GDM1 (cell line): ENCODE measurements at regions not wholly inside any gene's neighbourhood (a gene's known extent, or its start where the extent isn't known, plus 50 kb on each side); places are given as distances from the start of the nearest gene placed in this dataset.
"Not testable (repeated sequence)": the region's sequence is repeated elsewhere in the genome, so short reads cannot be mapped to it uniquely, and the experiment has no call there.

ENCODE experiments used
- DNase-seq: peaks from one replicate; lab custom pipeline; 2025; lab: John Stamatoyannopoulos, UW

DNA sequence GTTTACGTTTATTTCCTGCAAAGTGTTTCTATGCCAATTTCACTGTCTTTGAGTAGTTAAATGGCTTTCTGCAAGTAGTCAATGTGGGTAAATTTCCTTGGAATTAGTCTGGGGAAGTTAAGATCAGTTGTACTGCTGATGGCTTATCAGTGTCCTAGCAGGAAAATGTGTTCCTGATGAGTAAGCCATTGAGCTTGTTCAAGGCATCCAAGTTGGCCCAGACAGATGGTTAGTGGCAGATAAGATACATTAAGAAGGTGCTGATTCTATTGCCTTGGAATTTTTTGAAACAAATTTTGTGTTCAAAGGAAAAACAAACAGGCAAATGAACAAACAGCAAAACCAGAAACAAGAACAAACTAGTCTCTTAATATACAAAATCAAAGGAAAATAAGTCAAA, 258.4 kb downstream of the MAP2K6 start:
- no peak for DNase-seq

GRCh38 chr17:69677130-69677529, 262.6 kb downstream of the MAP2K6 start:
- no peak for DNase-seq

GRCh38 chr17:69678206-69678605, 263.7 kb downstream of the MAP2K6 start:
- DNase-seq, result no peak

DNA sequence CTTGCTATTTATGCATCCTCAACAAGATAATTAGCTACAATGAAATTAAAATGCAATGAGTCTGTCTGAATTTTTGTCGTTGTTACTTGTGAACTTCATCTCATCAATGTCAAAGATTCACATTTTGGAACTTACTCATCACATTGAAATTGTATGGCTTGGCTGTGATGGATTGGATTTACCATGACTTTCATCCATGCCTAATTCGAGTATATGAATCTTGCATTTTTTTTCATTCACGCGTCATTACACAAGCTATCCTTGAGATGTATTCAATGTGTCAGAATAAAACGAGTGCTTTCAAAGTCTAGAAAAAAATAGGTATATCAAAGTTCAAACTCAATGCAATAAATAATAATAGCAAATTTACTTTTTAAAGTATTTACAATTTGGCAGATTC, 265.3 kb downstream of the MAP2K6 start:
- no peak for DNase-seq

DNA sequence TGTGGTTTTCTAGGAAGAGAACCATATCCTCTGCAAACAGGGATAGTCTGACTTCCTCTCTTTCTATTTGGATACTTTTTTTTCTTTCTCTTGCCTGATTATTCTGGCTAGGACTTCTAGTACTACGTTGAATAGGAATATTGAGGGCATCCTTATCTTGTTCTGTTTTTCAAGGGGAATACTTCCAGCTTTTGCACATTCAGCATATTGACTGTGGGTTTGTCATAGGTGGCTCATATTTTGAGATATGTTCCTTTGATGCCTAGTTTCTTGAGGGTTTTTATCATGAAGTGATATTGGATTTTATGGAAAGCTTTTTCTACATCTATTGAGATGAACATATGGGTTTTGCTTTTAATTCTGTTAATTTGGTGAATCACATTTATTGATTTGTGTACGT, 269.8 kb downstream of the MAP2K6 start:
- DNase-seq, result no peak

- not testable (repeated sequence) for DNase-seq
These were observed 270.7 kb downstream of the MAP2K6 start for GRCh38 chr17:69685150-69685549.

DNA sequence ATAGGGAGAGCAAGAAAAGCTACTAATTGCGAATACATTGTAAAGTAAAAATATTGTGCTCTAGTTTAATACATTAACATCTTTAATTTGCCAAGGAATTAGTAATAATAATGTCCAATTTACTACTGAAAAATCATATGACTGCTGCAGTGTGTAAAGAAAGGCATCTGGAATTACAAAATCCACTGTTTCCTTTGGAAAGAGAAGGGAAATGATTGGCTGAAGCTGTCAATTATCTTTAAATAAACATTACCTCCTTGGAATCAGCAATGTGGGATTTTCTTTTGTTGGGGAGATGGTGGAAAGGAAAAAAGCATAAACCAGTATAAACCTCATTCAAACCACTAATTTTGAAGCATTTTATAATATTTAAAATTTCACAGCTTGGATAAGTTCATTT, 276.0 kb downstream of the MAP2K6 start:
- DNase-seq, result no peak

- no peak for DNase-seq
These were observed 277.7 kb downstream of the MAP2K6 start for GRCh38 chr17:69692171-69692570.

GRCh38 chr17:69695646-69696045, 281.1 kb downstream of the MAP2K6 start:
- no peak for DNase-seq

GRCh38 chr17:69696650-69697049, 282.2 kb downstream of the MAP2K6 start:
- DNase-seq, result no peak

DNA sequence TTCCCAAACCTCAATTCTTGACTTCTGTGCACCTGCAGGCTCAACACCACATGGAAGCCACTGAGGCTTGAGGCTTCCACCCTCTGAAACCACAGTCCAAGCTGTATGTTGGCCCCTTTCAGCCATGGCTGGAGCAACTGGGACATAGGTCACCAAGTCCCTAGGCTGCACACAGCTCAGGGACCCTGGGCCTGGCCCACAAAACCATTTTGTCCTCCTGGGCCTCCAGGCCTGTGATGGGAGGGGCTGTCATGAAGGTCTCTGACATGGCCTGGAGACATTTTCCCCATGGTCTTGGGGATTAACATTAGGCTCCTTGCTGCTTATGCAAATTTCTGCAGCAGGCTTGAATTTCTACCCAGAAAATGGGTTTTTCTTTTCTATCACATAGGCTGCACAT, 283.9 kb downstream of the MAP2K6 start:
- not testable (repeated sequence) for DNase-seq

DNA sequence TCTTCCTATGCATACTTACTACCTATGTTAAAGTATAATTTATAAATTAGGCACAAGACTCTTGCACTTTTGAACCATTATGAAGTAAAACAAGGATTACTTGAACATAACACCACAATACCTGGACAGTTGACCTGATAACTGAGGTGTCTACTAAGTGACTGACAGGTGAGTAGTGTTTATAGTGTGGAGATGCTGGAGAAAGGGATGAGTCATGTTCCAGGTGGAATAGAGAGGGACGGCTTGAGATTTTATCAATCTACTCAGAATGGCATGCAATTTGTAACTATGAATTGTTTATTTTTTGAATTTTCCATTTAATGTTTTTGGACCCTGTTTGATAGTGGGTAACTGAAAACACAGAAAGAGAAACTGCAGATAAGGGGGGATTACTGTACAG, 287.6 kb downstream of the MAP2K6 start:
- no peak for DNase-seq

- no peak for DNase-seq
These were observed 289.3 kb downstream of the MAP2K6 start for GRCh38 chr17:69703751-69704150.

GRCh38 chr17:69704935-69705334, 290.4 kb downstream of the MAP2K6 start:
- DNase-seq, result no peak

GRCh38 chr17:69706127-69706526, 291.6 kb downstream of the MAP2K6 start:
- DNase-seq, result no peak

- DNase-seq, result no peak
These were observed 294.9 kb downstream of the MAP2K6 start for GRCh38 chr17:69709441-69709840.

- DNase-seq, result no peak
These were observed 296.4 kb downstream of the MAP2K6 start for GRCh38 chr17:69710926-69711325.

DNA sequence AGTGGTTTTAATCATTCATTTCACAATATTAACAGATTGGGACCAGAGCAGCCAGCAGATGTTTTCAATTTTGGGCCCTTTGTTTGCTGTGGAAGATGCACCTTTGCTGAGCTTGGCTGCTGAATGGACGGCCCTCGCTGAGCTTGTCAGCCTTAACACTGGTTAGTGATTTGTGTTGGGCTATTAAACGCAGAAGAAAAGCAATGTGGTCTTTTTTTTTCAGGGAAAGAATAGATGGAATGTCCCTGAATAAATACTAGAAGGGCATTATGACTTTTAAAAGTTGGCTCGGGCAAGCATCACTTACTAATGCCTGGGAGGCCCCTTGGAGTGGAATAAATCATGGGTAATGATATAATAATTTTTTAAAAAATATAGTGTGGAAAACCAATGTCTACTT, 297.0 kb downstream of the MAP2K6 start:
- DNase-seq, result no peak

GRCh38 chr17:69712801-69713311, 298.4 kb downstream of the MAP2K6 start:
- no peak for DNase-seq

DNA sequence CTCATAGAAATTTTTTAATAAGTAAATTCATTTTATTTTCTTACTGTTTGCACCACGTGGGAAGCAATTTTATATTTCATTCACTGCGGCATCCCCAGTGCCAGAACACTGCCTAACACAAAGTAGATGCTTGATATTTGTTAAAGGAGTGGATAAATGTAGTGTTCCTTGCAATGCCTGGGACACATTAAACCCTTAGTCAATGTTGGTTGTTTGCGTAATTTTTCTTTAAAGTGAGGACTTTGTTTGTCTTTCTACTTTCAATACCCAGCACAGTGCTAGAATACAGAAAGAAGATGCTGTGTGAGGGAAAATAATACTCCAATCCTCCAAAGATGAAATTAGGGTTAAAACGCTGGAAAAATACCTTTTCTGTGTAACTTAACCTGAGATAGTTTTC, 299.3 kb downstream of the MAP2K6 start:
- DNase-seq, result no peak

DNA sequence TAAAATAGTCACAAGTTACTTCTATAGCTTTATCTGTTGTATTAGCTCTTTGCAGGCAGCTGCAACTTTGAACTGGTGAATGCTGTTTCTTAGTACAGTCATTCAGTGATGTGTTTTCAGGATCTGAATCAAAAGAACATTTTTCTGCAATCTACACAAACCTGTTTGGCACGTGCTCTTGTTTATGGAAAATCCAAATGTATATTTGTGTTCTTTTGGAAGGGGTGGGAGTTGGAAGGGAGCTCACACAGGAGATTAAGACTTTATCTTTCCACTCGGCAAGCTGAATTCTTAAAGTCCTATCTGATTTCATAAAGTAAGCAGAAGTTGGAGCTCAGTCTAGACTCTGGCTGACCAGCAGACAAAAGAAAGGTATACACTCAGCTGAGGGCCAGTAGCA, 300.2 kb downstream of the MAP2K6 start:
- no peak for DNase-seq

- DNase-seq, result no peak
These were observed 301.2 kb downstream of the MAP2K6 start for GRCh38 chr17:69715656-69716055.

- DNase-seq, result no peak
These were observed 302.1 kb downstream of the MAP2K6 start for GRCh38 chr17:69716556-69716955.

DNA sequence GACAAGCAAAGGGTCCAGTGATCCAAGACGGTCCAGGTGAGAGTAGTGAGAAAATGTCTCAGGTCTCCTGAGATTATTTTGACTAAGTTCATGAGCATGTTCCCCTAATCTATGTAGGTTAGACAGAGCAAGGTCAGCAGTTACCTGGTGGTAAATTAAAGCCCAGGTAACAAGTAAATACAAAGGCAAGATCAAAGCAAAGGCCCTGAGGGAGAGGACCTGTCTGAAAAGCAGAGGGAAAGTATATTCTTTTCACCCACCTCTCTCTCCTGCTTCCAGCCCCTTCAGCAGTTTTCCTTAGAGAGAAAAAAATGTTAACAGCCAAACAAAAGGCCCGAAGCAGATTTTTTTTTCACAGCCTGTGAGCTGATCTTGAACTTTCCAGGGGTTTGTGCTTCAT, 302.7 kb downstream of the MAP2K6 start:
- DNase-seq, result no peak

- DNase-seq, result no peak
These were observed 303.3 kb downstream of the MAP2K6 start for GRCh38 chr17:69717819-69718218.
